ENCODE measurements at regions not wholly inside any gene's neighbourhood (a gene's known extent, or its start where the extent isn't known, plus 50 kb on each side); places are given as distances from the start of the nearest gene placed in this dataset.
A peak's percentile ranks its signal among the peaks of the same experiment; 100 is the strongest.

- no peak for DNase-seq
Measured at GRCh38 chr13:106381091-106381490, 154.4 kb downstream of the EFNB2 start.

GRCh38 chr13:106377931-106378662 is 157.4 kb downstream of the EFNB2 start:
- DNase-seq: no peak

GRCh38 chr13:106377341-106377740 is 158.1 kb downstream of the EFNB2 start:
- no peak for DNase-seq

GRCh38 chr13:106376401-106377112 is 158.9 kb downstream of the EFNB2 start:
- DNase-seq: peak; percentile 96

GRCh38 chr13:106375085-106375484 is 160.4 kb downstream of the EFNB2 start:
- no peak for DNase-seq

- no peak for DNase-seq
Measured at GRCh38 chr13:106374631-106375030, 160.8 kb downstream of the EFNB2 start.

GRCh38 chr13:106373989-106374572 is 161.4 kb downstream of the EFNB2 start:
- DNase-seq: peak; percentile 21

GRCh38 chr13:106373304-106373988 is 162.0 kb downstream of the EFNB2 start:
- DNase-seq: peak; percentile 13

- peak; percentile 69 for DNase-seq
Measured at GRCh38 chr13:106372199-106373155, 163.0 kb downstream of the EFNB2 start.

GRCh38 chr13:106371024-106371423 is 164.4 kb downstream of the EFNB2 start:
- no peak for DNase-seq

- no peak for DNase-seq
Measured at GRCh38 chr13:106369858-106370257, 165.6 kb downstream of the EFNB2 start.

GRCh38 chr13:106369091-106369490 is 166.4 kb downstream of the EFNB2 start:
- DNase-seq: no peak

GRCh38 chr13:106367361-106367971 is 168.0 kb downstream of the EFNB2 start:
- no peak for DNase-seq

- DNase-seq: no peak
Measured at GRCh38 chr13:106362707-106363106, 172.8 kb downstream of the EFNB2 start.

- DNase-seq: no peak
Measured at GRCh38 chr13:106361621-106362020, 173.8 kb downstream of the EFNB2 start.

GRCh38 chr13:106357198-106357597 is 178.3 kb downstream of the EFNB2 start:
- no peak for DNase-seq

GRCh38 chr13:106355866-106356265 is 179.6 kb downstream of the EFNB2 start:
- no peak for DNase-seq

GRCh38 chr13:106354961-106355360 is 180.5 kb downstream of the EFNB2 start:
- no peak for DNase-seq

GRCh38 chr13:106352850-106353249 is 182.6 kb downstream of the EFNB2 start:
- peak; percentile 17 for DNase-seq

GRCh38 chr13:106351251-106351650 is 184.2 kb downstream of the EFNB2 start:
- no peak for DNase-seq

GRCh38 chr13:106350208-106350607 is 185.3 kb downstream of the EFNB2 start:
- no peak for DNase-seq

Measured in EL (cell line).